Fibroblast of pulmonary artery (primary cell): ENCODE measurements at regions not wholly inside any gene's neighbourhood (a gene's known extent, or its start where the extent isn't known, plus 50 kb on each side); places are given as distances from the start of the nearest gene placed in this dataset.
"Not testable (repeated sequence)": the region's sequence is repeated elsewhere in the genome, so short reads cannot be mapped to it uniquely, and the experiment has no call there.

Source experiments
- DNase-seq: peaks from one replicate; pipeline ENCODE4 v3.0.0-alpha.2; 2010; ENCODE audit warnings: low read depth
- H3K4me3 ChIP-seq: replicated peaks from 2 replicates; pipeline ENCODE4 v1.5.1; 2011; ENCODE audit warnings: low read depth, mild to moderate bottlenecking, control low read depth, low read length, moderate library complexity
- TF ChIP-seq, protein P1 (sequence below): IDR thresholded peaks from 2 replicates; pipeline ENCODE4 v1.5.1; 2011; ENCODE audit warnings: mild to moderate bottlenecking, control low read depth, low read length, inconsistent platforms; ENCODE audit errors: missing control alignments

DNA sequence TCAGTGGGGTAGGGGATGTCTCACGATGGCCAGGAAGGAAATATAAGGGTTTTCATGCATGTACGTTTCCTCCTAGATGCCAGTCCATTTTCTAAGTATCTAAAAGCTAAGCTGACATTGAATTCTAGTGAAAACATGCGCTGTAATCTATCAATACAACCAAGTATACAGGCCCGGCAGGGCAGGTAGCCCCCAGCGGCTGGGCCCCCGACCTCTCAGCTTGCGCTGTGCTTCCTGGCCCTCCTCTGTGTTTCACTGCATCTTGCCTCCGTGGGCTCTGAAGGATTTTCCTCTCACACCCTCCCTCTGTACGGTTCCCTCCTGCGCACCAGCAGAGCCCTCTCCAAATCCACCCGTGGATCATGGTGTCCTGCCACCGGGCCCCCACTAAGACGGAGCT lies 524.8 kb downstream of the ZNF516 start:
- no peak for DNase-seq
- TF ChIP-seq, protein P1, sequence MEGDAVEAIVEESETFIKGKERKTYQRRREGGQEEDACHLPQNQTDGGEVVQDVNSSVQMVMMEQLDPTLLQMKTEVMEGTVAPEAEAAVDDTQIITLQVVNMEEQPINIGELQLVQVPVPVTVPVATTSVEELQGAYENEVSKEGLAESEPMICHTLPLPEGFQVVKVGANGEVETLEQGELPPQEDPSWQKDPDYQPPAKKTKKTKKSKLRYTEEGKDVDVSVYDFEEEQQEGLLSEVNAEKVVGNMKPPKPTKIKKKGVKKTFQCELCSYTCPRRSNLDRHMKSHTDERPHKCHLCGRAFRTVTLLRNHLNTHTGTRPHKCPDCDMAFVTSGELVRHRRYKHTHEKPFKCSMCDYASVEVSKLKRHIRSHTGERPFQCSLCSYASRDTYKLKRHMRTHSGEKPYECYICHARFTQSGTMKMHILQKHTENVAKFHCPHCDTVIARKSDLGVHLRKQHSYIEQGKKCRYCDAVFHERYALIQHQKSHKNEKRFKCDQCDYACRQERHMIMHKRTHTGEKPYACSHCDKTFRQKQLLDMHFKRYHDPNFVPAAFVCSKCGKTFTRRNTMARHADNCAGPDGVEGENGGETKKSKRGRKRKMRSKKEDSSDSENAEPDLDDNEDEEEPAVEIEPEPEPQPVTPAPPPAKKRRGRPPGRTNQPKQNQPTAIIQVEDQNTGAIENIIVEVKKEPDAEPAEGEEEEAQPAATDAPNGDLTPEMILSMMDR: no peak
- no peak overlapping the region for H3K4me3 ChIP-seq

DNA sequence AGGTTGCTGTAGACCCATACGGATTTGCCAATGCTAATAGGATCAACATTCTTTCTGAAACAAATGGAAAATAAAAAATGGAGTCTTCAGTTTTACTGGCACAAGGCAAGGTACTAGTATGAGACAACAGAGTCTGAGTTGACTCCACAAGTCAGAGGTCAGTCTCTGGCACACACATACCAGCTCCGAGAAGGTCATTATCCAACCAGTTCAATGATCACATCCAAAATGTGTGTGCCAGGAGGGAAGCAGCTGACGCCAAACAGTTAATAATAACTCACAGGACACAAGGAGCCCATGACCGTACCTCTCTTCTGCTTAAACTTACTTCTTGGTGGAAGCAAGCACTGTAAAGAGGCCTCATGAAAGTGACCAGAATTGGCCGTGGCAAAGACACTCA lies 528.6 kb downstream of the ZNF516 start:
- DNase-seq: no peak
- TF ChIP-seq, protein P1: no peak

DNA sequence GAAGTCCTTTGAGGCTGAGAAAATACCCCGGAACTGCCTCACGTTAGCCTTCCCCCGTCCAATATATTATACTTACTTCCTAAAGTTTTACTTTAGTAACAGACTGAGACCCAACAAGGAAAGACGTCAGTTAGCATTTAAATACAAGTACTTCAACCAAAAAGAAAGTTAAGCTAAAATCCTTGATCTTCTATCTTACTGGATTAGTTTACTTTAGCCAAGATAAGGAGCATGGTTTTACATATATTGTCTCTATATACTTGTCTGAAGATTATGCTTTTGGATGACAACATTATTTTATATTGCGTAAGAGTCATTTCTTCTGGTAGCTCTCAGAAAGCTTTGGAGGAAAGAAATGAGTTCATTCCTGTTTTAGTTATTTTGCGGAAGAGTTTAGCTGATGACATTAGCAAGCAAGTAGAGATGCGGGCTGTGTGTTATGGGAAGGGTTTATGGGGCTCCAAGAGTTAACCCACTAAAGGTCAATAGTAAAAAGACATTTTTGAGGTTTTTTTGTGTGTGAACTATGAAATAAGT lies 532.9 kb downstream of the ZNF516 start:
- no peak for DNase-seq
- TF ChIP-seq, protein P1: no peak
- no peak overlapping the region for H3K4me3 ChIP-seq

More for the DNA sequence above, 528.6 kb downstream of the ZNF516 start:
- H3K4me3 ChIP-seq: no peak overlapping the region

DNA sequence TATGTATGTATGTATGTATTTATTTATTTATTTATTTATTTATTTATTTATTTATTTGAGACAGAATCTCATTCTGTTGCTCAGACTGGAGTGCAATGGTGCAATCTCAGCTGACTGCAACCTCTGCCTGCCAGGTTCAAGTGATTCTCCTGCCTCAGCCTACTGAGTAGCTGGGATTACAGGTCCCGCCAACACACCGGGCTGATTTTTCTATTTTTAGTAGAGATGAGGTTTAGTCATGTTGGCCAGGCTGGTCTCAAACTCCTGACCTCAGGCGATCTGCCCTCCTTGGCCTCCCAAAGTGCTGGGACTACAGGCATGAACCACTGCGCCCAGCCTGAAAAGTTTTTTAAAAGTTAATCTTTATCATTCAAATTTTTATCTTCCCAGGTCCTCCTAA lies 532.9 kb upstream of the SMIM21 start:
- not testable (repeated sequence) for DNase-seq, H3K4me3 ChIP-seq

DNA sequence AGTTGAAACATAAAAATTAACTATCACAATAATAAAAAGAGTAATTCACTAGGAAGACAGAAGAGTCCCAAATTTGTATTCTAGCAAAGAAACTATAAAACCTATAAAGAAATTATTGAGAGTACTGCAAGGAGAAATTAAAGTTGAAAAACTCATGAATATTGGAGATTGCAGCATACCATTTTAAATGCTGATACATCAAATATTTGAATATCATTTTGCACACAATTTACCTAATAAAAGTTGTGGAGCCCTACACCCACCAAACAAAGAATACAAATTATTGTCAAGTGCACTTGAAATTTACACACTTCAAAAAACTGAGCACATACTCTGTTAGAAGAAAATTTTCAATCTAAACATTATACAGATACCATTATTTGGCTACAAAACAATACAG lies 531.6 kb upstream of the SMIM21 start:
- no peak overlapping the region for H3K4me3 ChIP-seq
- DNase-seq: no peak
- TF ChIP-seq, protein P1: no peak

DNA sequence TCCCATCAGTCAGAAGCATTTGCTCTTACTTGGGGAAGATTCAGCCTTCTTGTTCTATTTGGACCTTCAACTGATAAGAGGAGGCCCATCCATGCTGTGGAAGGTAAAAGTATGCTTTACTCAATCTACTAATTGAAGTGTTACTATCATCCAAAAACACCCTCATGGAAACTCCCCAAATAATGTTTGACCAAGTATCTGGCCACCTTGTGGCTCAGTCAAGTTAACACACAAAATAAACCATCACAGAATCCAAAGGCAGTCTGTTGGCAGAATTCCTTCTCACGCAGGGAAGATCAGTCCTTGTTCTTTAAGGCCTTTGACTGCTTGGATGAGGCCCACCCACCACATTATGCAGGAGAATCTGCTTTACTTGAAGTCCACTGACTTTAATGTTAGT lies 531.2 kb upstream of the SMIM21 start:
- H3K4me3 ChIP-seq: no peak overlapping the region
- TF ChIP-seq, protein P1: no peak
- DNase-seq: no peak

DNA sequence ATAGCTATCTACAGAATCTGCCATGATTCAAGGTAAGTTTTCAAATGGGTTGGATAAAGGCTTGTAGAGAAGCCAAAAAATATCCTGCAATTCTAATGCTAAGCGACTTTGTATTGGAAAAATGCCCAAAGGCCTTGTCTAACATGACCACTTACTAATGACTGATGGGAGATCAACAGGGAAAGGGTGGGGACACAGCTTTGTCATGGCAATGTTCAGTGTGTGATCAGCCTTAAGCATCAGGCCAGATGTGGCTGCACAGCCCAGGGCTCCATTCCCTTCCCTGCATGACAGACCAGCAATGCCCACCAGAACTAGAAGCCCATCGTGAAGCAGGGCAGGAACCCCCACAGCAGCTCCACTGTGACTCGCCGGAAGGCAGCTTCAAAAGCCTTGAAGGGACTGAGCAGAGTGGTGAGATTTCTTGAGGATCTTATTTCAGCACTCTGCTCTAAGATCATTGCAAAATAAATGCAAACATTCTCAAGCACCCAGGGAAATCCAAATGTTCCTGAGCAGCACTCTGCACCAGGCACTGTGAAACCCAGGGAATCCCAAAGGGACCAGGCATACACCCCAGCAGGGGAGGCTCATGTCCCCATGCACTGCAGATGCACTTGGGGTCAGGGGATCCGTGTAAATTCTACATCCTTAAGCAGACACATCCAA lies 517.9 kb upstream of the SMIM21 start:
- DNase-seq: no peak
- no peak overlapping the region for H3K4me3 ChIP-seq
- TF ChIP-seq, protein P1: no peak
